GM12872 (cell line): ENCODE measurements at regions not wholly inside any gene's neighbourhood (a gene's known extent, or its start where the extent isn't known, plus 50 kb on each side); places are given as distances from the start of the nearest gene placed in this dataset.

ENCODE experiments used
- TF ChIP-seq, protein P1 (sequence below): IDR thresholded peaks from 3 replicates; pipeline ENCODE4 v1.5.1; 2011; ENCODE audit warnings: low read depth, mild to moderate bottlenecking, low read length, moderate library complexity; ENCODE audit not compliant: insufficient read depth

DNA sequence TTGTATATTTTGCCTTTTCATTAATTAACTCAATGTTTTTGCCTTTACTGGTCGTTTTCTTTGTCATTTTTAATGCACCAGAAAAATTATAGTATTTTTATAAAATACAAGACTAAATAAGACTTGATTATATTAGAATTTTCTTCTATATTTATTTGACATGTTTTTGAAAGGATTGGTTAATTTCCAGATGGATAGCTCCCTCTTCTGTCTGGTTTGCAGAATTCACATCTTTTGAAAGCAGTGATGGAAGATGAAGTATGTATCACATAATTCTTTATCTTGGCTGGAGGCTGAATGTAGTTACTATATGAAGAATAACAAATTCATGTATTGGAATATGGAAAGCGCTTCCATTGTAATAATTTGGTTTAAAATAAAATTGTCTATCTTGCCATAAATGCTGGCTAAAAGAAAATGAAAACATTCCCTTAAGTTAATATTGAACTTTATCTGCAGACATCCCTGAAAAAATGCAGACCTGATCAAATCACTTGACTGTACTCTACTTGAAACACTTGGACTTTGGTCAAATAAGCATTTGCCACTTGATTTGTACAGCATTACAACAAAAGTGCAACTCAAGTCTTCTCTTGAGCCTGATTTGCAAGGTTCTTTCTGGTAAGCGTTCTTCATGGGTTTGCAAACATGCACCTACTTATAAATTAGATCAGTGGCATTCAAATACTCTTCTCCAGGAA lies 86.3 kb upstream of the EFEMP1 start:
- TF ChIP-seq, protein P1, sequence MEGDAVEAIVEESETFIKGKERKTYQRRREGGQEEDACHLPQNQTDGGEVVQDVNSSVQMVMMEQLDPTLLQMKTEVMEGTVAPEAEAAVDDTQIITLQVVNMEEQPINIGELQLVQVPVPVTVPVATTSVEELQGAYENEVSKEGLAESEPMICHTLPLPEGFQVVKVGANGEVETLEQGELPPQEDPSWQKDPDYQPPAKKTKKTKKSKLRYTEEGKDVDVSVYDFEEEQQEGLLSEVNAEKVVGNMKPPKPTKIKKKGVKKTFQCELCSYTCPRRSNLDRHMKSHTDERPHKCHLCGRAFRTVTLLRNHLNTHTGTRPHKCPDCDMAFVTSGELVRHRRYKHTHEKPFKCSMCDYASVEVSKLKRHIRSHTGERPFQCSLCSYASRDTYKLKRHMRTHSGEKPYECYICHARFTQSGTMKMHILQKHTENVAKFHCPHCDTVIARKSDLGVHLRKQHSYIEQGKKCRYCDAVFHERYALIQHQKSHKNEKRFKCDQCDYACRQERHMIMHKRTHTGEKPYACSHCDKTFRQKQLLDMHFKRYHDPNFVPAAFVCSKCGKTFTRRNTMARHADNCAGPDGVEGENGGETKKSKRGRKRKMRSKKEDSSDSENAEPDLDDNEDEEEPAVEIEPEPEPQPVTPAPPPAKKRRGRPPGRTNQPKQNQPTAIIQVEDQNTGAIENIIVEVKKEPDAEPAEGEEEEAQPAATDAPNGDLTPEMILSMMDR, result peak; percentile 29; the same call in 2 of the 3 replicates

DNA sequence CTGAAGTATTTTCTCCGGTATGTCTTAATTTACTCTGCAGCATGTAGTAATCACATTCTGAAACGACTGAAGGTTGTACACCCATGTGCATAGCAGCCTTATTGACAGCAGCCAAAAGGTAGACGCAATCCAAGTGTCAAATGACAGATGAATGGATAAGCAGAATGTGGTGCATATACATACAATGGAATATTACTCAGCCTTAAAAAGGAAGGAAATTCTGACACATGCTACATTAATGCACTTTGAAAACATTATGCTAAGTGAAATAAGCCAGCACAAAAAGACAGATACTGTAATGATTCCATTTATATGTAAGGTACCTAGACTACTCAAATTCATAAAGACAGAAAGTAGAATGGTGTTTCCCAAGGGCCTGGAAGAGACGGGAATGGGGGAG lies 88.0 kb upstream of the EFEMP1 start:
- TF ChIP-seq, protein P1, result no peak

DNA sequence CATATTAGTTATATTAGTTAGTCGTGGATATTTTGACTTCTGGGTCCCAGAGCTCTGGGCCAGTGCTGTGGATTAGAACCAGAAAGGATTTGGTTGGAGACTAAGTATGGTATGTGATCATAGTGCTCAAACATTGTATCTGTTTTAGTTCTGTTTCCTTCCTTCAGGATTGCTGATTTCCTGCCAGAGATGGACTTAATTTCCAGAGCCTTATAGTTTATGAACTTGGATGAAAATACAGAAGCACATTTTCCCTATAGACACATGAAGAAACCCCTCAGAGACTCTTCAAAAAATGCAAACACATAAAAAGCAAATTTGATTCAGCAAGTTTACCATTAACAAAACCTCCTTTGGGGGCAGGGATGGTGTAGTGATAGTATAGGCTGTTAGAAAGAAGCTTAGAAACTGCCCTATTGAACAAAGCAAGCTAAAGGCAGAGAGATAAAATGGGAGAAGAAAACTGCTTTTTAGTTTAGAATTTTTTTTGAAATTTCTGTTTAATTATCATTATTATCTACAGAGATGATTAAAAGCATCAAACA lies 88.7 kb upstream of the EFEMP1 start:
- TF ChIP-seq, protein P1, result no peak

- TF ChIP-seq, protein P1, result no peak
Measured at GRCh38 chr2:56013475-56013874, 89.9 kb upstream of the EFEMP1 start.

GRCh38 chr2:56014046-56014730 lies 90.6 kb upstream of the EFEMP1 start:
- TF ChIP-seq, protein P1, result no peak

GRCh38 chr2:56015711-56016115 lies 92.1 kb upstream of the EFEMP1 start:
- TF ChIP-seq, protein P1, result no peak

DNA sequence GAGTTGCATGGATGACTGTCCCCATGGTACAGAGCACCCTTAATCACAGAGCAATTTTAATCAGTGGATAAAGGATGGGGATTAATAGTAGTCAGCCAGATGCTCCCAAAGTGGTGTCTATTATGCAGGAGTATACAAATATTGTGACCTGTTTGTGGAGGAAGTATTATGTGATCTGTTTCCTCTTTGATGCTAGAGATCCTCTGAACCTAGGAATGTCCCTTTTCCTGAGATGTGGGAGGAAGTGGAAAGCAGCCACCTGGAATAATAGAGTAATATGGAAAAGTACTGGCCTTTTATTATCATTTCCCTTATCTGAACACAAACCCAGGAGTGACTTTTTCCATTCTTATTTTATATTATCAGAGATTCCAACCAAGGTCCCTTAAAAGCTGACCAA lies 94.2 kb upstream of the EFEMP1 start:
- TF ChIP-seq, protein P1, result no peak
